ENCODE measurements at regions not wholly inside any gene's neighbourhood (a gene's known extent, or its start where the extent isn't known, plus 50 kb on each side); places are given as distances from the start of the nearest gene placed in this dataset.

DNA sequence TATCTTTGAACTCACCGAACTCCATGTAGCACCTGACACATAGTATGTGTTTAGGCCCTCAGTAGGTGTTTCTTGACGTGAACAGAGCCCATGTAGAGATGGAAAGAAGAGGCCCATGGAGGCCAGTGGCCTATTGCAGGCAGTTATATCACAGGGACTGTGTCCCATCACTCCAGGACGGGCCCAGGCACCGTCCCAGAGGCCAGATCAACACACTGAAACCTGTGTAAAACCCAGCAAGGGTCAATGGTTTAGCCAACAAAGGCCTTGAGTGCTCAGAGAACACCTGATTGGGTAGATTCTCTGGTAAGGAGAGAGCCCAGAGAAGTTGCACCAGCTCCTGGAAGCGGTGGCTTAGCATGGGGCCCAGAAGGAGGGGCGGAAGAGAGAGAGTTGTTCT, 82.8 kb downstream of the INHBB start:
- no peak for DNase-seq

DNA sequence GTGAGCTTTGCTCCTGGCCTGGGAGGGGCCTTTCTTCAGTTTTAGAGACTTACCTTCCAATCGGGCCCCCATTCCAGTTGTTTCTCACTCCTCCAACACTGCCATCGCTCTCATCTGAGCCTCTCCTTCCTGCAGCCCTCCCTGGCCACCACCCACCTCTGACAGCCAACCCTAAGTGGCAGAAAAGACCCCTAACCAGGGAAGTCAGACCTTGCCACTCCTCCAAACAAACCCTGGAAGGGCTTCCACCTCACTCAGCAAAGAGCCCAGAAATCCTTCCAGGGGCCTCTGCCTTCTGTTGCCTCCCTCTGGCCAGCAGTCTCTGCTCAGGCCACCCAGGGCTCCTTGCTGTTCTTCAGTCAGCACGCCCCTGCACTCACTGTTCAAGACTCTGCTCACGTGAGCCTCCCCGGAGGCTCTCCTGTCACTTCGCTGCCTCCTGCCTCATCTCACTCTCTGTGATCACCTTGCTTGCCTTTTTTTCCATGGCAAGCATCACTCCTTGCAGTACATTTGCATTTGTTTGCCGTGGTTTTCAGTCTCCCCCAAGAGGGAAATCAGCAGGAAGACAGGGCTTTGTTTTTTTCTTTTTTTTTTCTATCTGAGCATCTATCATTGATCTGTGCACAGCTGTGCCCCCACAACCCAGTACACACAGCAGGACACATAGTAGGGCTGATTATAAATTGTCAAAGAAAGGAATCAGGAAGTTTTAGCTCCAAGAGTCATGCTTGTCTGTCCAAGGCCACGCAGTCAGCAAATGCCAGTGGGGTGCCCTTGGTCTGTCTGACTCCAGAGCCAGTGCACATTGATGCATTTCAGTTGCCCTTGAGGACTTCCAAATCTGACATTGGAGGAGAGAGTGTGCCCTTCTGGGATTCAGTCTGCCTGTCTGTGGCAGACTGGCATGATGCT, 83.9 kb downstream of the INHBB start:
- no peak for DNase-seq

- DNase-seq: no peak
These were observed 84.5 kb downstream of the INHBB start for GRCh38 chr2:120430501-120430830.

GRCh38 chr2:120430957-120431356, 85.0 kb downstream of the INHBB start:
- DNase-seq: no peak

DNA sequence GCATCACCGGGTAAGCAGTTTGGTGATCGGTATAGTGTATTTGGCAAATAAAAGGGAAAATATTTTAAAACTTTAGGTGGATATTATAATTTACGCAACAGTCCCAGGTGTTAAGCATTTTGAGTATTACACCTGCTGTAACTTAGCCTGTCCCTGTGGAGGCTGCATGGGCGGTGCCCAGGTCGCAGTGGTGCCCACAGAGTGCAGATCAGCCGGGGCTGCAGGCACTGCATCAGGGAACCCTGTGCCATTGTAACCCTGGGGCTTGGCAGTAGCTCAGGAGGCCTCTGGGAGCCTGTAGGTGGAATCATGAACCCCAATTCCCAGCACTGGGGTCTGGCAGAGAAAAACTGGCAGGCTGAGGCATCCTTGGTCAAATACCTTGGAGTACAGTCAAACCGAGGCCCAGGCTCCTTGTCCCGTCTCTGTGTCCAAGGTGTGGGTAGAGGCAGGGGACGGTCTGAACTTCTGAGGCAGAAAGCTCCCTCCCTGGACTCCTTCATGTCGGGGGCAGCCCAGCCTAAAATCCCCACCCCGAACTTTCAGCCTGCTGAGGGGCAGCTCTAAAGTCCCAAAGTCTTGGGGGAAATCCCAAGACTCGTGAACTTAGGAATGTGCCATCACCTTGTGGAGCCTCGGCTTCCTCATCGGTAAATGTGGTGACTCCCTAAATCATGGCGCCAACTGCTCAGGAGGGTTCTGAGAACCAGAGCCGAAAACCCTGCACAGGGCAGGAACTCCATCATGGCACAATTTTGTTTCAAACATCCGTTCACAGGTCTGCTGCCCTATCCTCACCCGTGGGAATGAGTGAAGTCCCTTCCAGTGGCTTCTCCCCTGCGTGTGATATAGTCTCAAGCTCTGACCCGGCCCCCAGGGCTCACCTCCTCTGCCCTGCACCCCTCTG, 85.7 kb downstream of the INHBB start:
- no peak for DNase-seq

DNA sequence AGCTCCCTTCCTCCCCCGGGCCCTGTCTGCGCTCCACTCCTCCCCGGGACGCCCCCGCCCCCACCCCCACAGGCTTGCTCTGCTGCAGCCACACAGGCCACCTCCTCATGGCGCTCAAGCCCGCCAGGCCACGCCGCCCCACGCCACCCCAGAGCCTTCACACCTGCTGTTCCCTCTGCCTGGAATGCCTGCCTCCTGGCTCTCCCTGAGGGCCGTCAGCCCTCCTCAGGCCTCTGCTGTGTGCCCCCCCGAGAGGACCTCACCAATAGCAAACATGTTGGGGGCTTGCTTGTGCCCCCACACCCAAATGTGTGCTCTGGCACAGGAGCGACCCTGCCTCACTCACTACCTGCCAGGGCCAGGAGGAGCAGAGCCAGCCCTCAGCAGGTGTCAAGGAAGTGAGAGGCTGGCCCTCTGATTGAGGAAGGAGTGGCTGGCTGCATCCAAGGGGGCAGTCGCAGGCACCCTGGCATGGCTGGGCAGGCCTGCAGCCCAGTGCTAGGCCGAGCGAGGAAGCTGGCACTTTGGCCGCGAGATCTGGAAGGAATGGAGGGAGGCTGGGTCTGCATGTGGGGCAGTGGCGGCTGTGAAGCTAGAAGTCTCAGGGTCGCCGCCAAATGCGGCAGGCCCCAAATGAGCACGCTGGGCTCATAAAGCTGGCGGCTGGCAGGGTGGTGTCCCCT, 86.5 kb downstream of the INHBB start:
- DNase-seq: no peak

- no peak for DNase-seq
These were observed 87.3 kb downstream of the INHBB start for GRCh38 chr2:120432976-120433815.

DNA sequence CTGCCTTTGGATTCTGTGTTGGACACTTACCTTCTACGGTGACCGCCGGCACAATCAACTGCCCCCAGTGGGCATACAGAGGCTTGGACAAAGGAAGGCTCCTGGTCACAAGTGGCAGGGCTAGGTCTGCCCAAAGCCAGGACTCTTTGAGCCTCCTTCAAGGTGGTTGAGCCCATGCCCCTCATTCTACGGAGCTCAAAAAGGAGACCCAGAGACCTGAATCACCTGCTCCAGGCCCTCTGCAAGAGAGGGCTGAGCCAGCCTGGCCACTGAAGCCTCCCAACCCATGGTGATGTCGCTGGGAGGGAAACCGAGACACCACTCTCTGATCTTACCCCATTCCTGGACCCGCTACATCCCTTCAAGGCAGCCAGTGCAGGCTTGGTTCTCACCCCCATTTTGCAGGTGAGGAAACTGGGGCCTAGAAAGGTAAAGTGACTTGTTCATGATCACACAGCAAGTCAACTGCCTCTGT, 87.9 kb downstream of the INHBB start:
- DNase-seq: no peak

- no peak for DNase-seq
These were observed 88.8 kb downstream of the INHBB start for GRCh38 chr2:120434492-120435308.

GRCh38 chr2:120435671-120436459, 89.9 kb downstream of the INHBB start:
- no peak for DNase-seq

- no peak for DNase-seq
These were observed 90.5 kb downstream of the INHBB start for GRCh38 chr2:120436460-120436739.

- no peak for DNase-seq
These were observed 91.1 kb downstream of the INHBB start for GRCh38 chr2:120436885-120437603.

- no peak for DNase-seq
These were observed 91.7 kb downstream of the INHBB start for GRCh38 chr2:120437604-120438000.

DNA sequence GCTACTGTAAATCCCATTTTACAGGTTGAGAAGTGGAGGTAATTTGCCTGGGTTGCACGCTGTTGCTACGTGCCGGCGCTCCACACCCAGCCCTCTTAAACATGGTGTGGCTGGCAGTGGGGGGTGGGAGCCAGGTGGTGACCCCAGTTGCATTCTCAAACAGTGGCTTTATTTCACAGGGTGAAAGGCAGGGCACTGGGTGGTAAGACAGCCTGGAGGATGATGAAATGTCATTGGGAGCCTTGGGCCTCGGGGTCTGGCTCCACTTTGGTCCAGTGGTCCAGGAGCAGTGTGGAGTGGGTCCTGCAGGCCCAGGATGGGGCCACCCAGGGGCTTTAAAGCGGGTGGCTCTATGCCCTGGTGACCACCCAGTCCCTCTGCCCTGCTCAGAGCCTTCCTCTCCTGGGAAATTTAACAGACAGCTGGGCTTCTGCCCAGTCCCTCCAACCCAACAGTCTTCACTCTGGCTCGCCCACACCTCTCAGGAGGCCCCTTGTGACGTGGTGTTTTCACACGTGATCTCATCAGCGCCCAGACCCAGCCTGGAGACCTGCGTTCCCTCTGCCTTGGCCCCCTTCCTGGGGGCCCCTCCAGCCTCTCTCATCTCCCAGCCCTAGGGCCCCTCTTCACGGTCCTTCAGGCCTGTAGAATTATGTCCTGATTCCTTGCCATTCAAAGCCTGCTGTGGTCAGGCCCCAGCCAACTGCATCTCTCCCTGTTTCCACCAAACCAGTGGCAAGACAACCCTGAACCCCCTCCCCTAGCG, 92.5 kb downstream of the INHBB start:
- no peak for DNase-seq

DNA sequence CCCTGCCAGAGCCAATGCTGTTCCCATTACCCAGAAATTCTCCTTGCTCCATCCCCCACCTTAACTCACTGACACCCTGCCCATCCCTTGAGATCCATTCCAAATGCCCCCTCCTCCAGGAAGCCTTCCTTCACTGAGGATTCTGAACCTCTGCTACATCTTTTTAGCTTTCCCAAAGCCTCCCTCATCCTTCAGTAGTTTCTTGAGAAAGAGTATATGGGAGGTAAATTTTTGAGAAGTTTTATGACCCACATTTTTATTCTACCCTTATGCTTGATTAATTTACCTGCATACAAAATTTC, 93.1 kb downstream of the INHBB start:
- DNase-seq: no peak

DNA sequence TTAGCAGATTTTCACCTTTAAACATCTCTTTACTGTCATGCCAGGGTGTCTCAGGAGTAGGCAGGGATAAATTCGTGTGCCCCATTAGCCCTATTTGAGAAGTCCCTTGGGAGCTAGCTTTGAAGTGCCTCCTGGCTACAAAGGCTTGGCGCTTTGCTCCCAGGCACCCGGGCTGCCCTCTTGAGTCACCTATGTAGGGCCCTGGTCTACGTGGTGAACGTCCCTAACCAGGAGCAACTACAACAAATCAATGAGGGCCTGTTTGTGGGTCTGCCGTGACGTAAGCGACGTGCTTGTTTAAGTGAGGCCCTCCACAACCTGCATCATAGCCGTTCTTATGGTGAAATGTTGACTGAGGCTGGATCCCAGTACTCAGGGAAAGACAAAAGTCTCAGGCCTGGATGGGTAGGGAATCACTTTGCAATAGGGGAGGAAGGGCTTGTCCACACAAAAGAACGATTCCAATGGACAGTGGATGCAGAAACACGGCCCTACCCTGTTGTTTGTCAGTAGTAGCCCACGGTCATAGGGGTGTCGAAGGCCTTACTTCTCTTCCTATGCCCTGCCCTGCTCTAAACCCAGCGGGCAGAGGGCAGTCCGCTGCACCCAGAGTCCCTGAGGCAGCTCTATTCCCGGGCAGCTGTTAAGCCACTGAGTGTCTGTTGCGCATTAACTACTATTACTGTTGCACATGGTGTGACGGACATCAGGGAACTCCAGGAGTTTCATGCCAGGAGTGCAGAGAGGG, 93.9 kb downstream of the INHBB start:
- no peak for DNase-seq

GRCh38 chr2:120440521-120441350, 94.8 kb downstream of the INHBB start:
- DNase-seq: no peak

GRCh38 chr2:120441351-120441700, 95.4 kb downstream of the INHBB start:
- no peak for DNase-seq

All from stimulated activated naive CD4-positive, alpha-beta T cell treated with Interleukin-2 at 50 U/mL for 16 hours (primary cell).